ENCODE measurements at regions not wholly inside any gene's neighbourhood (a gene's known extent, or its start where the extent isn't known, plus 50 kb on each side); places are given as distances from the start of the nearest gene placed in this dataset.

DNA sequence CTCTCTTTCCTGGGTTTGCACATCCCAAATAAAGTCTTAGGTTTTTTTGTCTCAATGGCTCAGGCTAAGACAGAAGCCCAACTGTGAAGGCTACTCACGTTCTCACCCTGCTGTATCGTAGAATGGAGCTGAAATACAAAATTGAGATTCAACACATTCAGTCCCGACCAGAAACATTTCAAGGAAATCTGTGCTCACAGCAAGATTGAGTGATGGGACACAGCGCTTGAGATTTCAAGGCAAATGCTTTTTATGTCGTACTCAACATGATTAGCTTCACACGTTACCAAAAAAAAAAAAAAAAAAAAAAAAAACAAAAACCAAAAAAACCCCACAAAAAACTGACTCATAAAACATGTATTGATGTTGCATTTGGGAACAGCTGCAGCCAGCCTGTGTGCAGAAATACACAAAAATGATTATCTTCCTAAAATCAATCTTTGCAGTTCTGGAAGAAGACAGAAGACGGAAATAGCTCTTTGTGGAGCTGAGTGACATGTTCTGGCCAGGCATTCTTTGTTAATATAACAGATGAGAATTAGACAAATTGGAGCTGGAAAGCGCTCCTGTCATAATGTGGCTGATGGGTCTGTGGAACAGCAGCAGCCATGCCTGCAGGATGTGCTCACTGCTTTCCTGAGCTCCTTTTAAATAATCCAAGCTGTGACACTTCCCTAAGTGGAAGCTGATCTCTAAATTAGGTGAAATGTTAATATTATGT lies 453.2 kb downstream of the LPIN1 start:
- no peak for DNase-seq (ENCODE audit: low spot score, unreplicated experiment)
- TF ChIP-seq CTCF (IDR thresholded peaks at IDR 0.05; ENCODE audit: unreplicated experiment) = no peak
- no peaks in the 10 kb centered on the region for H3K36me3 Mint-ChIP-seq (ENCODE audit: insufficient read depth)
- H3K9me3 Mint-ChIP-seq (ENCODE audit: low read depth) = no peaks in the 10 kb centered on the region
- peaks cover 18% of the 10 kb centered on the region for H3K27me3 Mint-ChIP-seq
- H3K4me1 Mint-ChIP-seq (ENCODE audit: low read depth) = peaks cover 7% of the 10 kb centered on the region
- no peak overlapping the region for H3K27ac Mint-ChIP-seq
- H3K4me3 Mint-ChIP-seq (ENCODE audit: low read depth) = no peak overlapping the region

GRCh38 chr2:12201369-12201768 lies 454.9 kb downstream of the LPIN1 start:
- Mint-ChIP-seq H3K27me3 (peaks cover 18% of the 10 kb centered on the region), H3K27ac (no peak overlapping the region), H3K4me1 (ENCODE audit: low read depth) (peaks cover 7% of the 10 kb centered on the region), H3K9me3 (ENCODE audit: low read depth) (no peaks in the 10 kb centered on the region), H3K36me3 (ENCODE audit: insufficient read depth) (no peaks in the 10 kb centered on the region), H3K4me3 (ENCODE audit: low read depth) (no peak overlapping the region)
- no peak for TF ChIP-seq CTCF (IDR thresholded peaks at IDR 0.05; ENCODE audit: unreplicated experiment)
- no peak for DNase-seq (ENCODE audit: low spot score, unreplicated experiment)

- Mint-ChIP-seq H3K4me3 (ENCODE audit: low read depth) (no peak overlapping the region), H3K36me3 (ENCODE audit: insufficient read depth) (no peaks in the 10 kb centered on the region), H3K4me1 (ENCODE audit: low read depth) (peaks cover 7% of the 10 kb centered on the region), H3K9me3 (ENCODE audit: low read depth) (no peaks in the 10 kb centered on the region), H3K27me3 (peaks cover 18% of the 10 kb centered on the region), H3K27ac (no peak overlapping the region)
- DNase-seq (ENCODE audit: low spot score, unreplicated experiment) = no peak
- no peak for TF ChIP-seq CTCF (IDR thresholded peaks at IDR 0.05; ENCODE audit: unreplicated experiment)
These were observed 456.1 kb downstream of the LPIN1 start for GRCh38 chr2:12202313-12203075.

GRCh38 chr2:12203528-12203927 lies 457.1 kb downstream of the LPIN1 start:
- no peak for TF ChIP-seq CTCF (IDR thresholded peaks at IDR 0.05; ENCODE audit: unreplicated experiment)
- Mint-ChIP-seq H3K4me1 (ENCODE audit: low read depth) (peaks cover 7% of the 10 kb centered on the region), H3K27me3 (peaks cover 18% of the 10 kb centered on the region), H3K36me3 (ENCODE audit: insufficient read depth) (no peaks in the 10 kb centered on the region), H3K9me3 (ENCODE audit: low read depth) (no peaks in the 10 kb centered on the region), H3K4me3 (ENCODE audit: low read depth) (no peak overlapping the region), H3K27ac (no peak overlapping the region)
- no peak for DNase-seq (ENCODE audit: low spot score, unreplicated experiment)

DNA sequence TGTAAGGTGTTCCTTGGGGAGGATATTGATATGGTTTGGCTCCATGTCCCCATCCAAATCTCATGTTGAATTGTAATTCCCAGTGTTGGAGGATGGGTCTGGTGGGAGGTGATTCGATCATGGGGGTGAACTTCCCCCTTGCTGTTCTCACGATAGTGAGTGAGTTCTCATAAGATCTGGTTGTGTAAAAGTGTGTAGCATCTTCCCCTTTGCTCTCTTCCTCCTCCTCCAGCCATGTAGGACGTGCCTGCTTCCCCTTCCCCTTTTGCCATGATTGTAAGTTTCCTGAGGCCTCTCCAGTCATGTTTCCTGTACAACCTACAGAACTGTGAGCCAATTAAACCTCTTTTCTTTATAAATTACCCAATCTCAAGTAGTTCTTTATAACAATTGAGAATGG lies 458.7 kb downstream of the LPIN1 start:
- DNase-seq (ENCODE audit: low spot score, unreplicated experiment) = no peak
- no peak for TF ChIP-seq CTCF (IDR thresholded peaks at IDR 0.05; ENCODE audit: unreplicated experiment)
- peaks cover 18% of the 10 kb centered on the region for H3K27me3 Mint-ChIP-seq
- H3K36me3 Mint-ChIP-seq (ENCODE audit: insufficient read depth) = no peaks in the 10 kb centered on the region
- no peak overlapping the region for H3K27ac Mint-ChIP-seq
- H3K4me1 Mint-ChIP-seq (ENCODE audit: low read depth) = peaks cover 7% of the 10 kb centered on the region
- H3K4me3 Mint-ChIP-seq (ENCODE audit: low read depth) = no peak overlapping the region
- no peaks in the 10 kb centered on the region for H3K9me3 Mint-ChIP-seq (ENCODE audit: low read depth)

Data from progenitor cell of endocrine pancreas (in vitro differentiated cells).